Natural killer cell (primary cell): ENCODE measurements at regions not wholly inside any gene's neighbourhood (a gene's known extent, or its start where the extent isn't known, plus 50 kb on each side); places are given as distances from the start of the nearest gene placed in this dataset.

Experiments
- ATAC-seq, 3 donors: fragments of 150-1000 bp in 2 of 3; fragments of 200-7000 bp in 1 of 3; cut with Tn5 transposase; 1 replicate in 1 of 3; 2 replicates in 2 of 3; pipeline ENCODE4 v1.10.0; 2021; ENCODE audit warnings: mild to moderate bottlenecking in 2 of 3, moderate library complexity in 2 of 3
- DNase-seq, 2 donors: peaks; one replicate each; pipeline versions ENCODE4 v3.0.0 to v3.0.0-alpha.2; 2013 to 2021; ENCODE audit warnings: mixed read lengths in 1 of 2
- H3K27ac ChIP-seq: one replicate; pipeline ENCODE4 v1.5.1; 2013; ENCODE audit warnings: mild to moderate bottlenecking, low read length
- H3K27me3 ChIP-seq: one replicate; pipeline ENCODE4 v1.6.1; 2013; ENCODE audit warnings: low read length; ENCODE audit not compliant: control insufficient read depth, insufficient read depth
- H3K36me3 ChIP-seq: one replicate; pipeline ENCODE4 v1.6.1; 2013; ENCODE audit warnings: low read length; ENCODE audit not compliant: control insufficient read depth, insufficient read depth
- H3K4me1 ChIP-seq: one replicate; pipeline ENCODE4 v1.6.1; 2013; ENCODE audit warnings: low read length; ENCODE audit not compliant: control insufficient read depth, insufficient read depth
- H3K4me3 ChIP-seq: one replicate; pipeline ENCODE4 v1.5.1; 2013; ENCODE audit warnings: low read length
- H3K9me3 ChIP-seq: one replicate; pipeline ENCODE4 v1.6.1; 2013; ENCODE audit warnings: low read length; ENCODE audit not compliant: control insufficient read depth, insufficient read depth
- H3K27ac Mint-ChIP-seq, 2 donors: one replicate each; pipeline ENCODE4 v1.8.0; 2022; ENCODE audit warnings: mild to moderate bottlenecking in 2 of 2, mixed read lengths in 2 of 2, moderate library complexity in 1 of 2
- H3K27me3 Mint-ChIP-seq, 2 donors: one replicate each; pipeline ENCODE4 v1.8.0; 2022; ENCODE audit warnings: low read depth in 2 of 2, mixed read lengths in 2 of 2
- H3K36me3 Mint-ChIP-seq: one replicate; pipeline ENCODE4 v1.8.0; 2022; ENCODE audit warnings: mixed read lengths
- H3K4me1 Mint-ChIP-seq, 2 donors: one replicate each; pipeline ENCODE4 v1.8.0; 2022; ENCODE audit warnings: mixed read lengths in 2 of 2
- H3K4me3 Mint-ChIP-seq: one replicate; pipeline ENCODE4 v1.8.0; 2022; ENCODE audit warnings: mild to moderate bottlenecking, moderate library complexity, mixed read lengths
- H3K9me3 Mint-ChIP-seq, 2 donors: one replicate each; pipeline ENCODE4 v1.8.0; 2022; ENCODE audit warnings: mixed read lengths in 2 of 2
- WGBS: methylation state at CpG from one replicate; pipeline ENCODE4 v1.1.7; 2013; ENCODE audit warnings: missing lambda C conversion rate; ENCODE audit not compliant: insufficient coverage; 5-methylcytosine and 5-hydroxymethylcytosine counted together
- intact Hi-C: fragments of 100-400 bp; cut with micrococcal nuclease; formaldehyde crosslinking; loops from one replicate; pipeline ENCODE4 v1.14.2; 2022
- TF ChIP-seq, protein P1 (sequence below): fragments of 200-600 bp; IDR thresholded peaks from one replicate; pipeline ENCODE4 v1.8.0; 2022; ENCODE audit warnings: antibody characterized with exemption

GRCh38 chr14:65256714-65257113, 154.4 kb upstream of the MAX start:
- no peak overlapping the region for H3K4me3 ChIP-seq
- H3K27ac Mint-ChIP-seq: no peak overlapping the region

DNA sequence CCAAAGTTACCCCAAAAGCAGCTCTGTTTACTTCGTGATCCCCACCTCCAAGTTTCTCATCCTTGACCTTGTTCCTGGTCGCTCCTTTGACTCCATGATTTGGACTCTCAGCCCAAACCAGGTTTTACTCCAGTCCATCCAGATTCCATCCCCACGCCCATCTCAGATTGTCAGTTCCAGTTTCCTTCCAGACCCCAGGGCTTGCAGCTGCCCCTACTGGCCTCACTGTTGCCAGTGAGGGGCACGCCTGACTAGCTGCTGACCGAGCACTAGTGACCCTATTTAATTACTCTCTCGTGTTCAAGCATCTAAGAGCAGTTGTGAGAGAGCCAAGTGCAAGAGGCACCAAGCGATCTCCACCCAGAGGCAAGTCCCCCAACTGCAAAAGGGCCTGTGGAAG, 155.1 kb upstream of the FUT8 start:
- Mint-ChIP-seq H3K36me3 (no peaks in the 10 kb centered on the region), H3K4me1 (no peaks in the 10 kb centered on the region), H3K27ac (no peak overlapping the region), H3K4me3 (no peak overlapping the region), H3K27me3 (peaks cover 6 to 10% of the 10 kb centered on the region in 2 donors), H3K9me3 (peaks cover 0 to 2% of the 10 kb centered on the region in 2 donors)
- H3K4me3 ChIP-seq: no peak overlapping the region
- H3K9me3 ChIP-seq: no peaks in the 10 kb centered on the region
- no peaks in the 10 kb centered on the region for H3K36me3 ChIP-seq
- H3K4me1 ChIP-seq: no peaks in the 10 kb centered on the region
- intact Hi-C loops: no loop called here
- DNase-seq (no peak), ATAC-seq (no peak)
- WGBS: 89% methylated on average over 7 of the region's 7 CpGs
- H3K27ac ChIP-seq: no peak overlapping the region
- no peaks in the 10 kb centered on the region for H3K27me3 ChIP-seq
- TF ChIP-seq, protein P1, sequence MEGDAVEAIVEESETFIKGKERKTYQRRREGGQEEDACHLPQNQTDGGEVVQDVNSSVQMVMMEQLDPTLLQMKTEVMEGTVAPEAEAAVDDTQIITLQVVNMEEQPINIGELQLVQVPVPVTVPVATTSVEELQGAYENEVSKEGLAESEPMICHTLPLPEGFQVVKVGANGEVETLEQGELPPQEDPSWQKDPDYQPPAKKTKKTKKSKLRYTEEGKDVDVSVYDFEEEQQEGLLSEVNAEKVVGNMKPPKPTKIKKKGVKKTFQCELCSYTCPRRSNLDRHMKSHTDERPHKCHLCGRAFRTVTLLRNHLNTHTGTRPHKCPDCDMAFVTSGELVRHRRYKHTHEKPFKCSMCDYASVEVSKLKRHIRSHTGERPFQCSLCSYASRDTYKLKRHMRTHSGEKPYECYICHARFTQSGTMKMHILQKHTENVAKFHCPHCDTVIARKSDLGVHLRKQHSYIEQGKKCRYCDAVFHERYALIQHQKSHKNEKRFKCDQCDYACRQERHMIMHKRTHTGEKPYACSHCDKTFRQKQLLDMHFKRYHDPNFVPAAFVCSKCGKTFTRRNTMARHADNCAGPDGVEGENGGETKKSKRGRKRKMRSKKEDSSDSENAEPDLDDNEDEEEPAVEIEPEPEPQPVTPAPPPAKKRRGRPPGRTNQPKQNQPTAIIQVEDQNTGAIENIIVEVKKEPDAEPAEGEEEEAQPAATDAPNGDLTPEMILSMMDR: no peak

More at GRCh38 chr14:65256714-65257113, 154.4 kb upstream of the MAX start:
- H3K9me3 Mint-ChIP-seq: peaks cover 0 to 2% of the 10 kb centered on the region in 2 donors
- Histone ChIP-seq H3K36me3 (no peaks in the 10 kb centered on the region), H3K9me3 (no peaks in the 10 kb centered on the region), H3K4me1 (no peaks in the 10 kb centered on the region), H3K27ac (no peak overlapping the region), H3K27me3 (no peaks in the 10 kb centered on the region)
- DNase-seq (no peak), ATAC-seq (no peak)
- H3K36me3 Mint-ChIP-seq: no peaks in the 10 kb centered on the region
- intact Hi-C loops: no loop called here
- 87% methylated on average over 4 of the region's 4 CpGs for WGBS
- TF ChIP-seq, protein P1: no peak
- H3K27me3 Mint-ChIP-seq: peaks cover 6 to 10% of the 10 kb centered on the region in 2 donors
- H3K4me3 Mint-ChIP-seq: no peak overlapping the region
- H3K4me1 Mint-ChIP-seq: no peaks in the 10 kb centered on the region

DNA sequence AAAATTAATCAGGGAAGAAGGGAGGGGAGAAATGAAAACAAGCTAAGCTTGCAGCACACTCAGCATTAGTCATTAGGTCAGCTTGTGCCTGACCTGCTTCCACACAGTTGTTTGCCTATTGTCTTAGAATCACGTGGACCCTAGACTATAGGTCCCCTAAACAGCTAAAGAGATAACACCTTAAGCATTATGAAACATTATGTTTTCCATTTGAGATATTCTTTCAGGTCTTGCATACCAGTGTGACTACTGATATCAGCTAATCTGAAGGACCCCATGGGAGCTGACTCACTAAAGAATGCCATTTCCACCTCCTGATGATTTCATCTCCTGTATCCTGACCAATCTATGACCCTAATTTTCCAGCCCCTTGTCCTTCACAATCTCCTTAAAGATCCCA, 154.1 kb upstream of the FUT8 start:
- no peaks in the 10 kb centered on the region for H3K4me1 Mint-ChIP-seq
- H3K4me1 ChIP-seq: no peaks in the 10 kb centered on the region
- intact Hi-C loops: no loop called here
- TF ChIP-seq, protein P1: no peak
- no peak overlapping the region for H3K4me3 ChIP-seq
- 77% methylated on average over 1 of the region's 1 CpG for WGBS
- peaks cover 6 to 10% of the 10 kb centered on the region in 2 donors for H3K27me3 Mint-ChIP-seq
- H3K36me3 Mint-ChIP-seq: no peaks in the 10 kb centered on the region
- H3K4me3 Mint-ChIP-seq: no peak overlapping the region
- H3K9me3 Mint-ChIP-seq: peaks cover 0 to 2% of the 10 kb centered on the region in 2 donors
- H3K27me3 ChIP-seq: no peaks in the 10 kb centered on the region
- ATAC-seq (no peak), DNase-seq (no peak)
- no peak overlapping the region for H3K27ac ChIP-seq
- no peak overlapping the region for H3K27ac Mint-ChIP-seq
- H3K36me3 ChIP-seq: no peaks in the 10 kb centered on the region
- H3K9me3 ChIP-seq: no peaks in the 10 kb centered on the region

DNA sequence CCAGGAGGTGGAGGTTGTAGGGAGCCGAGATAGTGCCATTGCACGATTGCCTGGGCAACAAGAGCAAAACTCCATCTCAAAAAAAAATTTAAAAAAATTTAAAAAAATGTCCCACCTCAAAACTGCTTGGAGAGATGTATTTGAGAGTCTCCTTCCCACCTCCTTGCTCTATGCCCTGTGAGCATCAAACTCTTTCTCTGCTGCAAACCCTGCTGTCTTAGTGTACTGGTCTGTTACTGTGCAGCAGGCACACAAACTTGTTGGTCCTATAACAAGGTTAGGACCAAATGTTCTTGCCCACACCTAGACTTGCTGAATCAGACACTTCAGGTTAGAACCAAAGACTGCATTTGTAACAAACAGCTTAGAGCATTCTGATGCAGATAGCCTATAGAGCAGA, 153.5 kb upstream of the FUT8 start:
- Histone ChIP-seq H3K4me3 (no peak overlapping the region), H3K27me3 (no peaks in the 10 kb centered on the region), H3K9me3 (no peaks in the 10 kb centered on the region), H3K36me3 (no peaks in the 10 kb centered on the region), H3K4me1 (no peaks in the 10 kb centered on the region), H3K27ac (no peak overlapping the region)
- ATAC-seq: no peak
- TF ChIP-seq, protein P1: no peak
- peaks cover 6 to 10% of the 10 kb centered on the region in 2 donors for H3K27me3 Mint-ChIP-seq
- no CpG with 5 or more reads among the region's 2 CpGs for WGBS
- intact Hi-C loops: no loop called here
- no peak overlapping the region for H3K27ac Mint-ChIP-seq
- H3K9me3 Mint-ChIP-seq: peaks cover 0 to 2% of the 10 kb centered on the region in 2 donors
- H3K4me3 Mint-ChIP-seq: no peak overlapping the region
- no peaks in the 10 kb centered on the region for H3K36me3 Mint-ChIP-seq
- no peak for DNase-seq
- no peaks in the 10 kb centered on the region for H3K4me1 Mint-ChIP-seq
